ENCODE measurements at regions not wholly inside any gene's neighbourhood (a gene's known extent, or its start where the extent isn't known, plus 50 kb on each side); places are given as distances from the start of the nearest gene placed in this dataset.

GRCh38 chr3:43909149-43909548 is 218.4 kb downstream of the ABHD5 start:
- no peak for TF ChIP-seq POLR2A (IDR thresholded peaks at IDR 0.05; ENCODE audit: low read length)
- no peak for TF ChIP-seq GATA1 (IDR thresholded peaks at IDR 0.05; ENCODE audit: low read depth, low read length)
